ENCODE measurements at regions not wholly inside any gene's neighbourhood (a gene's known extent, or its start where the extent isn't known, plus 50 kb on each side); places are given as distances from the start of the nearest gene placed in this dataset.
"Not testable (repeated sequence)": the region's sequence is repeated elsewhere in the genome, so short reads cannot be mapped to it uniquely, and the experiment has no call there.

GRCh38 chr6:164359036-164359435 is 944.5 kb downstream of the QKI start:
- intact Hi-C loops (cut with DNase I, micrococcal nuclease), result no loop called here
- no peak for ATAC-seq
- Mint-ChIP-seq H3K27me3 (no peaks in the 10 kb centered on the region), H3K4me3 (no peak overlapping the region), H3K27ac (no peak overlapping the region), H3K36me3 (ENCODE audit: low read depth) (no peaks in the 10 kb centered on the region), H3K4me1 (no peaks in the 10 kb centered on the region), H3K9me3 (ENCODE audit: low read depth) (peaks cover 27% of the 10 kb centered on the region)
- no peak for DNase-seq
- ChIA-PET CTCF (no interaction called here), POLR2A (no interaction called here)

DNA sequence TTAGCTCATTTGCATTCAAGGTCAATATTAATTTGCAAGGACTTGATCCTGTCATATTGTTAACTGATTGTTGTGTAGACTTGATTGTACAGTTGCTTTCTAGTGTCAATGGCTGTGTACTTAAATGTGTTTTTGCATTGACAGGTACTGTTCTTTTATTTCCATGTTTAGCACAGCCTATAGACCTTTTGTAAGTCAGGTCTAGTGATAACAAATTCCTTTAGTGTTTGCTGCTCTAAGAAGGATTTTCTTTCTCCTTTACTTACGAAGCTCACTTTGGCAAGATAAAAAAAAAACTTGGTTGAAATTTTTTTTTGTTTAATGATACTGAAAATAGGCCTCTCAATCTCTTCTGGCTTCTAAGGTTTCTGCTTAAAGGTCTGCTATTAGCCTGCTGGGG is 942.3 kb downstream of the QKI start:
- H3K4me1 Mint-ChIP-seq, result no peaks in the 10 kb centered on the region
- CTCF ChIA-PET, result no interaction called here
- DNase-seq (no peak), ATAC-seq (no peak)
- no peak overlapping the region for H3K4me3 Mint-ChIP-seq
- no peaks in the 10 kb centered on the region for H3K27me3 Mint-ChIP-seq
- intact Hi-C loops (cut with DNase I, micrococcal nuclease), result no loop called here
- H3K27ac Mint-ChIP-seq, result no peak overlapping the region
- H3K36me3 Mint-ChIP-seq (ENCODE audit: low read depth), result no peaks in the 10 kb centered on the region
- peaks cover 21% of the 10 kb centered on the region for H3K9me3 Mint-ChIP-seq (ENCODE audit: low read depth)
- POLR2A ChIA-PET, result no interaction called here

DNA sequence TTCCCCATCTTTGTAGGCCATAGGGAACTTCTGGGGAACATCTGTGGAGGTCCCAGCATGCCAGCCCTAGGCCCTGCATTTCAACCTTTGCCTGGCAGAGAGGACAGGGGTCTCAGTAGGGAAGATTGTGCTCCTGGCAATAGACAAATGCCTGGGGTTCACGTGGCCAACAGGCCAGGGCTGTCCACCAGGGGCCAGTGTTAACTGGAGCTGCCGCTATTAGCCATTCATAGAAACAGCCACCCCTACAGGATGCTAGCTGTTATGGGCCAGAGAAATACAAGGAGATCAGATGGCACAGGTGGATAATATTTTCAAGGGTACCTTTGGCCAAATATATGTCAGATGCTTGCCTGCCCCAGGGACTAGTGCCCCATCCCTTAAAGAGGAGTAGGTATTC is 932.9 kb downstream of the QKI start:
- H3K36me3 Mint-ChIP-seq (ENCODE audit: low read depth), result no peaks in the 10 kb centered on the region
- no peak for ATAC-seq

DNA sequence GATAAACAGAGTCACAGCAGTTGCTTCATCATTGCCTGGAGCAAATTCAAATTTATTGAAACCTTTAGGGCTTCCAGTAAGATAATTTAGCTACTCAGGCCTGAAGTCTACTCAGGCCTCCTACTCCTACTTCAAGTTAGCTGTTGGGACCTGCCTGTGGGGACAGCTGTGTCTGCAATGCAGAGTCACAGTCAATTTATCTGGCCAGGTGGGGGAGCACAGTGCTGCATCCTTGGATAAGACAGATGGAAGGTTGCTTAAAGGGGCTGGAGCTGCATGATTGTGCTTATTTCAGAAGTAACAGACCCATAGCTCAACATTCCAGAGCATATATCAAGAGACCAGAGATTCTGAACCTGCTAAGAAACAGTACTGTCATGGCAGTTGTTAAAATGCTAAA is 932.1 kb downstream of the QKI start:
- intact Hi-C loops (cut with DNase I, micrococcal nuclease), result no loop called here
- POLR2A ChIA-PET, result no interaction called here
- H3K27me3 Mint-ChIP-seq, result no peaks in the 10 kb centered on the region
- no peaks in the 10 kb centered on the region for H3K36me3 Mint-ChIP-seq (ENCODE audit: low read depth)
- CTCF ChIA-PET, result no interaction called here
- no peak overlapping the region for H3K4me3 Mint-ChIP-seq
- H3K9me3 Mint-ChIP-seq (ENCODE audit: low read depth), result peaks cover 4% of the 10 kb centered on the region
- H3K4me1 Mint-ChIP-seq, result no peaks in the 10 kb centered on the region
- H3K27ac Mint-ChIP-seq, result no peak overlapping the region
- DNase-seq, result no peak
- ATAC-seq, result no peak

More for the DNA sequence above, 932.9 kb downstream of the QKI start:
- Mint-ChIP-seq H3K27me3 (no peaks in the 10 kb centered on the region), H3K9me3 (ENCODE audit: low read depth) (peaks cover 4% of the 10 kb centered on the region), H3K27ac (no peak overlapping the region), H3K4me1 (no peaks in the 10 kb centered on the region), H3K4me3 (no peak overlapping the region)
- intact Hi-C loops (cut with DNase I, micrococcal nuclease), result no loop called here
- no peak for DNase-seq
- ChIA-PET POLR2A (no interaction called here), CTCF (no interaction called here)

DNA sequence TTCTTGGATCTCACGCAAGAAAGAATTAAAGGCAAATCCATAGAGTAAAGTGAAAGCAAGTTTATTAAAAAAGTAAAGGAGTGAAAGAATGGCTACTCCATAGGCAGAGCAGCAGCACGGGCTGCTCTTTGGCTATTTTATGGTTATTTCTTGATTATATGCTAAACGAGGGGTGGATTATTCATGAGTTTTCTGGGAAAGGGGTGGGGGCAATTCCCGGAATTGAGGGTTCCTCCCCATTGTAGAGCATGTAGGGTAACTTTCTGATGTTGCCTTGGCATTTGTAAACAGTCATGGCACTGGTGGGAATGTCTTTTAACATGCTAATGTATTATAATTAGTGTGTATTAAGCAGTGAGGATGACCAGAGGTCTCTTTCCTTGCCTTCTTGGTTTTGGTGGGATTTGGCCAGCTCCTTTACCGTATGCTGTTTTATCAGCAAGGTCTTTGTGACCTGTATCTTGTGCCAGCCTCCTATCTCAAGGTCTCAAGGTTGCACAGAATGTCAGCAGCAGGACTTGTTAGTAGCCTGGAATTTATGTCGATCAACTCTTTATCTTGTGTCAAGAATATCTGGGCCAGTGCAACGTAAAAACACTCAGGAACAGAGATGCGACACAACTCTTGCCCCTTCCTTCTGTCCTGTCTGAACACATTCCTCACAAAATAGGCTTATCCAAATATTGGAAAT is 931.4 kb downstream of the QKI start:
- ATAC-seq, result no peak
- Mint-ChIP-seq H3K9me3 (ENCODE audit: low read depth) (peaks cover 4% of the 10 kb centered on the region), H3K27me3 (no peaks in the 10 kb centered on the region), H3K4me1 (no peaks in the 10 kb centered on the region), H3K4me3 (no peak overlapping the region), H3K27ac (no peak overlapping the region), H3K36me3 (ENCODE audit: low read depth) (no peaks in the 10 kb centered on the region)
- ChIA-PET POLR2A (no interaction called here), CTCF (no interaction called here)
- DNase-seq, result no peak
- intact Hi-C loops (cut with DNase I, micrococcal nuclease), result no loop called here

DNA sequence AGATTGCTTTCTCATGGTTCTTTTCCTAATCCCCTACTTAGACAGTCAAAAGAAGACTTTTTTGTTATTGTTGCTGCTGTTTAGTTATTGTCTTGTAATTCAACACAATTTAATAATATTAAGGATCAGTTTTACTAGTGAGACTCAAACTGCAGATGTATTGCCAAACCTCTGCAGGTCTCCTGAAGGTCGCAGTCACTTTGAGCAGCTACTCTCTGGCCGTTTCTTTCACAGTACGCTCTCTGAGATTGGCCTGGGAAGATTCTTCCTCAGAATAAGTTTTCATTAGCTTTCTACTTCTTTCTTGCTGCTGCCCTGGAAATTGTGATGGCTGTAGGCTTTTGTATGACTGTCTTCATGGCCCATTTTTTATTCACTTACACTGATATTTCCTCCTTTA is 930.8 kb downstream of the QKI start:
- Mint-ChIP-seq H3K27ac (no peak overlapping the region), H3K4me1 (no peaks in the 10 kb centered on the region)
- POLR2A ChIA-PET, result no interaction called here

DNA sequence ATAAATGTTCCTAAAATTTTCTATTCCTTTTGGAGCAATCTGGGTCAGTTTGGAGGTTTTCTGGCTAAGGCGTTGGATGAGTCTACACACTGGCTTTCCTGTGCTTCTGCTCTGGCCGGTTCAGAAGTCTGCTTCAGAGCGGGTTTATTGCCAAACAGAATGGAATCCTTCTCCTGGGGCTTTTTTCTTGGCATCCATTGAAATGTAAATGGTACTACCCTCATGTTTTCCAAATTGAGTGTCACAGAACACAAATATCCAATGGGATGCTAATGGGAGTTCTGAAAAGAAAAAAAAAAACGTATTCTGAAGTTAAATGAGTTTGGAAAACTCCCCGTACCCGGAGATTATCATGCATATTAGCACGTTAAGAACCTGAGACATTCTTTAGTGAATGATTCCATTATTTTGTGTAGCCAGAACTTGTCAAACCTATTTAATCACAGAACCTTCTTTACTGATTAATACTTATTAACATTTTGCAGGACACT is 930.3 kb downstream of the QKI start:
- Mint-ChIP-seq H3K9me3 (ENCODE audit: low read depth) (peaks cover 4% of the 10 kb centered on the region), H3K27ac (no peak overlapping the region), H3K4me1 (no peaks in the 10 kb centered on the region), H3K36me3 (ENCODE audit: low read depth) (no peaks in the 10 kb centered on the region), H3K4me3 (no peak overlapping the region), H3K27me3 (no peaks in the 10 kb centered on the region)
- CTCF ChIA-PET, result no interaction called here
- ATAC-seq (no peak), DNase-seq (no peak)
- intact Hi-C loops (cut with DNase I, micrococcal nuclease), result no loop called here
- POLR2A ChIA-PET, result no interaction called here

More for the DNA sequence above, 930.8 kb downstream of the QKI start:
- ATAC-seq (no peak), DNase-seq (no peak)
- intact Hi-C loops (cut with DNase I, micrococcal nuclease), result no loop called here
- peaks cover 4% of the 10 kb centered on the region for H3K9me3 Mint-ChIP-seq (ENCODE audit: low read depth)
- H3K4me3 Mint-ChIP-seq, result no peak overlapping the region
- no peaks in the 10 kb centered on the region for H3K27me3 Mint-ChIP-seq
- no peaks in the 10 kb centered on the region for H3K36me3 Mint-ChIP-seq (ENCODE audit: low read depth)
- CTCF ChIA-PET, result no interaction called here

DNA sequence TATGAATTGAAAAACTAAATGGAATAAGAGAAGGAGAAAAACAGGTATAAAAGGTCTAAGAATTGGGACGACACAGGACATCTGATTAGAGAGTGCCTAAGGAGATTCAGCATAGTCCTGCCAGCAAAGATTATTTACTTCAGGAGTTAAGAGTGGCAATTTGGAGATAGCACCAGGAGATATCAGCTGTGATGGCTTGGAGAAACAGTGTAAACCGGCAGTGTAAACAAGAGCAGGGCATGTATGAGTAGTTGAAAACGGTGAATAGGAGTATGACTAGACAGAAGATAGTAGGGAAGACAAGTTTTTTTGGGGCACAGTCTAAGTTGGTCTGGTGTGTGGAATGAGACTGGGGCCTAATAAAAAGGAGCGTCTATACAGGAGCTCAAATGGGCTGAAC is 924.9 kb downstream of the QKI start:
- intact Hi-C loops (cut with DNase I, micrococcal nuclease); H3K27ac Mint-ChIP-seq; H3K27me3 Mint-ChIP-seq; DNase-seq; POLR2A ChIA-PET; H3K36me3 Mint-ChIP-seq (ENCODE audit: low read depth); CTCF ChIA-PET; H3K4me3 Mint-ChIP-seq; H3K9me3 Mint-ChIP-seq (ENCODE audit: low read depth); H3K4me1 Mint-ChIP-seq; ATAC-seq: not testable (repeated sequence)

DNA sequence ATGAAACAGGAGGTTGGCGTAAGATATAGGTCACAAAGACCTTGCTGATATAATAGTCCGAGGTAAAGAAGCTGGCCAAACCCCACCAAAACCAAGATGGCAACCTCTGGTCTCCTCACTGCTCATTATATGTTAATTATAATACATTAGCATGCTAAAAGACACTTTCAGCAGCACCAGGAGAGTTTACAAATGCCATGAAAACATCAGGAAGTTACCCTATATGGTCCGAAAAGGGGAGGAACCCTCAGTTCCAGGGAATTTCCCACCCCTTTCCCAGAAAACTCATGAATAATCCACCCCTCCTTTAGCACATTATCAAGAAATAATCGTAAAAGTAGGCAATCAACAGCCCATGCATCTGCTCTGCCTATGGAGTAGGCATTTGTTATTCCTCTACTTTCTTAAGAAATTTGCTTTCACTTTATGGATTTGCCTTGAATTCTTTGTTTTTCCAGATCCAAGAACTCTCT is 923.4 kb downstream of the QKI start:
- H3K36me3 Mint-ChIP-seq (ENCODE audit: low read depth), result no peaks in the 10 kb centered on the region
- H3K27me3 Mint-ChIP-seq, result no peaks in the 10 kb centered on the region
- H3K4me3 Mint-ChIP-seq, result no peak overlapping the region
- POLR2A ChIA-PET, result no interaction called here
- no peaks in the 10 kb centered on the region for H3K4me1 Mint-ChIP-seq
- no peak for ATAC-seq
- H3K9me3 Mint-ChIP-seq (ENCODE audit: low read depth), result peaks cover 4% of the 10 kb centered on the region
- intact Hi-C loops (cut with DNase I, micrococcal nuclease), result no loop called here
- DNase-seq, result no peak
- H3K27ac Mint-ChIP-seq, result no peak overlapping the region
- CTCF ChIA-PET, result no interaction called here

- H3K4me1 Mint-ChIP-seq, result no peaks in the 10 kb centered on the region
- peaks cover 4% of the 10 kb centered on the region for H3K9me3 Mint-ChIP-seq (ENCODE audit: low read depth)
- ChIA-PET CTCF (no interaction called here), POLR2A (no interaction called here)
- intact Hi-C loops (cut with DNase I, micrococcal nuclease), result no loop called here
- H3K27me3 Mint-ChIP-seq, result no peaks in the 10 kb centered on the region
- H3K4me3 Mint-ChIP-seq, result no peak overlapping the region
- DNase-seq (no peak), ATAC-seq (no peak)
- H3K27ac Mint-ChIP-seq, result no peak overlapping the region
- H3K36me3 Mint-ChIP-seq (ENCODE audit: low read depth), result no peaks in the 10 kb centered on the region
Observed at GRCh38 chr6:164337024-164337924, 922.8 kb downstream of the QKI start.

- DNase-seq, result no peak
- ChIA-PET CTCF (no interaction called here), POLR2A (no interaction called here)
- no peak for ATAC-seq
- H3K36me3 Mint-ChIP-seq (ENCODE audit: low read depth), result no peaks in the 10 kb centered on the region
- H3K9me3 Mint-ChIP-seq (ENCODE audit: low read depth), result peaks cover 4% of the 10 kb centered on the region
- intact Hi-C loops (cut with DNase I, micrococcal nuclease), result no loop called here
- H3K27ac Mint-ChIP-seq, result no peak overlapping the region
- no peak overlapping the region for H3K4me3 Mint-ChIP-seq
- H3K27me3 Mint-ChIP-seq, result no peaks in the 10 kb centered on the region
- no peaks in the 10 kb centered on the region for H3K4me1 Mint-ChIP-seq
Observed at GRCh38 chr6:164336455-164336854, 921.9 kb downstream of the QKI start.

DNA sequence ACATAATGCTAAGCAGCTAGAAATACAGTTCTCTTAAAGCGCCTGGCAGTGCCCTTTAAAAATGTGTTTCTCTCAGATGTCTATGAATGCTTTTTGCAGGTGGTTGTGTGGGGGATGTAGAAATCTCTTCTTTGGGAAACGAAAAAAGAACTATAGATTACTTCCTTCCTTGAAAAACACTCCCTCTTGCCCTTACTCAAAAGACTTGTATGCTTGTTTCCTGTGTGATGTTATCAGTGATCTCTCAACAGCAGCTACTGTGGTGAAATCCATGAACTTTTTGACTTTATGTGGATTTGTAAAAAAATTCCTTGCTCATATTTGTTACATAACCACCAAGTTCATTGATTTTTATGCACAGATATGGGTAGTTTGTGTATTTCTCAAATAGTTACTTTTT is 916.5 kb downstream of the QKI start:
- no peaks in the 10 kb centered on the region for H3K36me3 Mint-ChIP-seq (ENCODE audit: low read depth)
- H3K27me3 Mint-ChIP-seq, result no peaks in the 10 kb centered on the region
- CTCF ChIA-PET, result no interaction called here
- intact Hi-C loops (cut with DNase I, micrococcal nuclease), result no loop called here
- ATAC-seq (no peak), DNase-seq (no peak)
- H3K4me1 Mint-ChIP-seq, result no peaks in the 10 kb centered on the region
- H3K9me3 Mint-ChIP-seq (ENCODE audit: low read depth), result no peaks in the 10 kb centered on the region
- H3K27ac Mint-ChIP-seq, result no peak overlapping the region
- POLR2A ChIA-PET, result no interaction called here
- H3K4me3 Mint-ChIP-seq, result no peak overlapping the region

All from activated CD4-positive, alpha-beta T cell treated with anti-CD3 and anti-CD28 coated beads for 36 hours (primary cell).